ENCODE measurements at regions not wholly inside any gene's neighbourhood (a gene's known extent, or its start where the extent isn't known, plus 50 kb on each side); places are given as distances from the start of the nearest gene placed in this dataset.
"Not testable (repeated sequence)": the region's sequence is repeated elsewhere in the genome, so short reads cannot be mapped to it uniquely, and the experiment has no call there.

DNA sequence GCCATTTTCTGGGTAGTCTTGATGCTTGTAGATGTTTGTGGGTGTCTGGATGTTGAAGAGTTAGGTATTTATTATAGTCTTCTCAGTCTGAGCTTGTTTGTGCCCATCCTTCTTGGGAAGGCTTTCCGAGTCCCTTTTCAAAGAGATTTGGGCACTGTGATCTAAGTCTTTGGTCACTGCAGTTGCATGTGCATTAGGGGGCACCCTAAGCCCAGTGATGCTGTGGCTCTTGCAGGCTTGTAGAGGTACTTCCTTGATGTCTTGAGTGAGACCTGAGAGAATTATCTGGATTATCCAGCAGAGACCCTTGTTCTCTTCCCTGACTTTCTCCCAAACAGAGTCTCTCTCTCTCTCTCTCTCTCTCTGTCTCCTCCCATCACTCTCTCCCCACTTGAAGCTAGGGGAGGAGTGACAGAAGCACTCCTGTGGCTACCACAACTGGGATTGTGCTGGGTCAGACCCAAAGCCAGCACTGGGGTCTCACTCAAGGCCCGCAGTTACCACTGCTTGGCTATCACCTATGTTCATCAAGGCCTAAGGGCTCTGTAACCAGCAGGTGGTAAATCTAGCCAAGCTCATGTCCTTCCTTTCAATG, 68.5 kb downstream of the TMCO5A start:
- peak; percentile 78 to 87 (median 86) for DNase-seq

DNA sequence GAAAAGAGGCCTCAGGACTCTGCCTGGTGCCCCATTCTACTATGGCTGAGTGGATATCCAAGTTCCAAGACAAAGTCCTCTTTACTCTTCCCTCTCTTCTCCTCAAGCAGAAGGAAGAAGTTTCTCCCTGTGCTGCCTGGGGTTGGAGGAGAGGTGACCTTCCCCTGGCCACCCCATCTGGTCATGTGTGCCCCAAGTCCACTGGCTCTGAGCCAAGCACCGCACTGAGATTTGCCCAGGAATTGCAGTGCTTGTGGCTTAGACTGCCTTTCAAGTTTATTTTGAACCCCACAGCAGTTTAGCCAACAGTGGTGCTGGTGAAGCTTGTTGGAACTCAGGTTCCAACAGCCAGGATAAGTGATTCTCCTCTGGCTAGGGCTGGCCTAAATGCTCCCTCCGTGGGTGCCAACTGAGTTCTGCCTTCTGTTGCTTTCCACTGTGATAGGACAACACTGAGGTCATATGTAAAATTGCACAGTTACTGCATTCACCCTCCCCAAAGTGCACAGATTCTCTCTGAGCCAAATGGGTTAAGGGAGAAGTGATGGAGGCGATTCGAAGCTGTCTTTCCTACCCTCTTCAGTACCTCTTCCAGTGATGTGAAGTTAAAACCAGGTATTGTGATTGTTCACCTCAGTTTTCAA, 69.9 kb downstream of the TMCO5A start:
- DNase-seq: peak in 3 of 4 experiments; percentile 32 to 36 (median 36)

DNA sequence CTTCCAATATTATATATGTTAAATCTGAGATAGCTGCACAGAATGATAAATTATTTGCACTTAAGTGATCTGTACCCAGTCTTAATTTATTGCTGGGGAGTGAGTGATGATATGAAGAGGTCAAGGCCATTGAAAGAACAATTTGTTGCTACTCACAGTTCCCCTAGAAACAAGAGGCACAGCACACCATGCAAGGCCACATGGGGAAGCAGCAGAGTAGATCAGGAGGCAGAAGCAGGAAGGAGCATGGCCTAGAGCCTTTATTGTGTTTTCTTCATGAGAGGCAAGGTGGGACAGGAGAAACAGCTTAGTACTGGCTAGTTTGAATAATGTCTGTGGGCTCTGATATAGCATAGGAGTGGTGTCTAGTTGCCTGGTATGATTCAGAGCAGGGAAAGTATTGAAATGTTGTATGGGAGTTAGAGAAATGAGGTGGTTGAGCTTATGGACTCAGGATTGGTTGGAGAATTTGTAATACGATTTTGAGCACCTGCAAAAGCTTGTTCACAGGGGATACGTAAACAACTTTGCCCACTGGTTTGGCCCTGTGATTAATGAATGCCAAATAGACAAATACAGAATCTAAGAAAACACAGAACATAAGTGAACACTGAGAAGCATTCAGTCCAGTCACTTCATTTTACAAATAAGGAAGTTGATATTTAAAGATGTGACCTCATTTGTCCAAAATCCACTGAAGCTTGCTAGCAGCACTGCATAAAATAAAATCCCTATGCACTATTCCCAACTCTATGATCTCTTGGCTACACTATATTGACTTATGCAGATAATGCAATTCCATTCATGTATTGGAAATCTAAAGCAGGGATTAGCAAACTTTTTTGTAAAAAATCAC, 71.7 kb downstream of the TMCO5A start:
- peak; percentile 62 to 83 (median 80) for DNase-seq

DNA sequence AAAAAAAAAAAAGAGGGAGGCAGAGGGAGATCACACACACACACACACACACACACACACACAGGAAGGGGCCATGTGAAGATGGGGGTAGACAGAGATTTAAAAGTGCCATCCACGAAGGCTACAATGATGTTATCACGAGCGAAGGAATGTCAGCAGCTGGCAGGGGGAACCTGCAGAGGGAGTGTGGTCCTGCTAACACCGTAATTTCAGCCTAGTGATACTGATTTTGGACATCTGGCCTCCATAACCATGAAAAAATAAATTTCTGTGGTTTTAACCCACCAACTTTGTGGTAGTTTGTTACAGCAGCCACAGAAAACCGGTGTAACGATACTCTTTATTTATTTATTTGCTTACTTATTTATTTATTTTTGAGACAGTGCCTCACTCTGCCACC, 76.0 kb downstream of the TMCO5A start:
- no peak for DNase-seq

DNA sequence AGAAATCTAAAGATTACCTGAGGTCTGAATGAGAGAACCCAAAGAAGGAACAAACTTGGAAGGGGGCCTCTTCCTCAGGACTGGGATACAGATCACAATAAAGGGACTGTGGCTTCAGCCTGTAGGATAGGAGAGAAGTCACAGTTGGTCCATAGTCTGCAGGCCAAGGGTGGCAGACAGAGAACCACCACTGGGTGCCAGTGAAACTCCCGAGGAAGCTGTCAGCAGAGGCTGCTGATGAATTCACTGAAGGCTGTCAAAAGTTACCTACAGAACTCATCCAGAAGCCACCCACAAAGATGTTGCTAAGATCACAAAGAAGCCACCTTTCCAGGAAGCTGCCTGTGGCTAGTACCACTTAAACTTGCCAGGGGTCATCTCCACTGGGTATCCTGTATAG, 78.5 kb downstream of the TMCO5A start:
- no peak for DNase-seq

DNA sequence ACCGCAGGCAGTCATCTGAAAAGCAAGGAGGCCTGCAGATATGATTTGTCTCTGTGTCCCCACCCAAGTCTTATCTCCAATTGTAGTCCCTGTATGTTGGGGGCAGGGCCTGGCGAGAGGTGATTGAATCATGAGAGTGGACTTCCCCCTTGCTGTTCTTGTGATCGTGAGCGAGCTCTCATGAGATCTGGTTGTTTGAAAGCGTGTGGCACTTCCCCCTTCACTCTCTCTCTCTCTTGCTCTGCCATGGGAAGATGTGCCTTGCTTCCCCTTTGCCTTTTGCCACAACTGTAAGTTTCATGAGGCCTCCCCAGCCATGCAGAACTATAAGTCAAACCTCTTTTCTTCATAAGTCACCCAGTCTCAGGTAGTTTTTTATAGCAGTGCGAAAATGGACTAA, 83.3 kb downstream of the TMCO5A start:
- peak; percentile 70 to 87 (median 82) for DNase-seq

DNA sequence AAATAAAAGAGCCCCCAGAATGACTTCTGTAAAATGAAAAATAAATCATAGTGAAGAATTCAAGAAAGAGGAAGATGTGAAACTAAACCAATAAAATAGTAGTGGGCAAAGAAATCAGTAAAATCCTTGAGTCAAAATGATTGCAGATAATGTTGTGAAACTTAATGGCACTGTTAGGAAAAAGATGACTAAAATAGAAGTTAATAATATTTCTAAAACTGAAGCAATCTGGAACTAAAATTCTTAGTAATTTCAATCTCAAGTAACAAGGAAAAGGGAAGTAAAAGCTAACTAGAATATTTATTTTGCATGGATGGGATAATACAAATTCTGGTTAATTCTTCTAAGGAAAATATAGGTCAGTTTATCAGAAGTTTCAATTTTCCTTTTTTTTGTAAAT, 84.6 kb downstream of the TMCO5A start:
- DNase-seq: peak in 2 of 4 experiments; percentile 68 to 74

DNA sequence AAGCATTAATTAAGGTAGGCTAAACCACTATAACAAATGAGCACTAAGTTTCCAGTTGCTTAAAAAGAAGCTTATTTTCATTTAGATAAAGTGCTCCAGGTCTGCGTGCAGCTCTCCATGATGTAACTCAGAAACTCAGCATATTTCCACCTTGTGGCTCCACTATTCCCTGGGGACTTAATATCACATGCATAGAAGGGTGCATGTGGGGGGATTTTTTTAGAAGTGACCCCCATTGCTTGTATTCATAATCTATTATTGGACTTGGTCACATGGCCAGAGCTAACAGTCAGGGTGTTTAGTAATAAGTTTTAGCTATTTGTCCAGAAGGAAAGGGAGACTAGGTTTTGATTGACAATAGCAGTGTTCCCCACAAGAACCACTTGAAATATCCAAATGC, 86.8 kb downstream of the TMCO5A start:
- no peak for DNase-seq

DNA sequence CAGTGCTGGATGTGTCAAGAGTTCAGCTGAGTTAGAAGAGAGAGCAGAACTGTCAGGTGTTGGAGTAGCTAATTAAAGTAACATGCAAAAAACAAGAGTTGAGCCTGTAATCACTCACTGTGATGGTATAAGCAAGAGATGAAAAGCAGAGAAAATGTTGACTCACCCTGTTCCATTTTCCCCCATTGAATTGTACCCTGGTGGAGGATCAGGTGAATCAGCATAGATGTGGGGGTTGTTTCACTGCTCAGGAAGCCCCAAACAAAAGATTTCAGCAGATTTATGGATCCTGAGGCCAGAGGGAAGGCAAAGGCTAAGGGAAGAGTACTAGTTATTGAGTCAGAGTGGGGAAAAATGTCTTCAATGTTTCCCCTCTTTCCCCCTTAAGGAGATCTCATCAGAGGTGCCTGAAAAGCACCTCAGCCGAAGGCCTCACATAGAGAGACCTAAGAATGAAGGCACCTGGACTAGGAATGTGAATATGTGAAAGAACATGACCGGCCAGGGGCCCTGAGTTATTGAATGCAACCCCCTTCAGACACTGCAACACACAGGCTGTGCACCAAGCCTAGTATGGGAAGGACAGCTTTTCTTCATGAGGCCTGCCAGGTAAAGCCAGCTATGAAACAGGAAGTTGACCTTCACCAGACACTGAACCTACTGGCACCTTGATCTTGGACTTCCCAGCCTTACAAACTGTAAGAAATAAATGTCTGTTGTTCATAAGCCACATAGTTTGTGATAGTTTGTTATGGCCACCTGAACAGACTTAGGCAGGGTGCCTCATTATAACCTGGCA, 90.1 kb downstream of the TMCO5A start:
- DNase-seq: no peak

DNA sequence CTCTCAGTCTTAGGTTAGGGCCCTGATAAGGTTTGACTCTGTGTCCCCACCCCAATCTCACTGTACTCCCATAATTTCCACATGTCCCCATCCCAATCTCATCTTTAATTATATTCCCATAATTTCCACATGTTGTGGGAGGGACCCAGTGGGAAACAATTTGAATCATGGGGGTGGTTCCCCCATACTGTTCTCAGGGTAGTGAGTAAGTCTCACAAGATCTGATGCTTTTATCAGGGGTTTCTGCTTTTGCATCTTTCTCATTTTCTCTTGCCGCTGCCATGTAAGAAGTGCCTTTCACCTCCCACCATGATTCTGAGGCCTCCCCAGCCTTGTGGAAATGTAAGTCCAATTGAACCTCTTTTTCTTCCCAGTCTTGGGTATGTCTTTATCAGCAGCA, 91.2 kb downstream of the TMCO5A start:
- not testable (repeated sequence) for DNase-seq

DNA sequence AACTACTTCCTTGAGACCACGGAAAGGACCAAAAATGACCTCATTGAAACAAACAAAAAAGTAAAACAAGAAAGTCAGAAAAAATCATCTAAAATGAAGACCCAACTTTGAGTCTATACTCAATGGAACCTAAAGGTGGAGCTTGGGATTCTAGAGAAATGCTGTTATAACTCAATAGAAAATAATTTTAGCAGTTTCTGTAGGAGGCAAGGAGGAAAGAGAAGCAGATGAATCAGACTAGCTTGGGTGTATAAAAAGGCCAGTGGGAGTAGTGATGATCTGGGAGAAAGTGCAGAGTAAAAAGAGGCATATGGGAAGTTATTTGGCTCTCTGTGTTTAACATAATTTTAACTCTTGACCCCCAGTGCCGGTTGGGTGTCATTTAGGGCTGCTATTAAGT, 94.4 kb downstream of the TMCO5A start:
- DNase-seq: peak; percentile 40 to 75 (median 56)

DNA sequence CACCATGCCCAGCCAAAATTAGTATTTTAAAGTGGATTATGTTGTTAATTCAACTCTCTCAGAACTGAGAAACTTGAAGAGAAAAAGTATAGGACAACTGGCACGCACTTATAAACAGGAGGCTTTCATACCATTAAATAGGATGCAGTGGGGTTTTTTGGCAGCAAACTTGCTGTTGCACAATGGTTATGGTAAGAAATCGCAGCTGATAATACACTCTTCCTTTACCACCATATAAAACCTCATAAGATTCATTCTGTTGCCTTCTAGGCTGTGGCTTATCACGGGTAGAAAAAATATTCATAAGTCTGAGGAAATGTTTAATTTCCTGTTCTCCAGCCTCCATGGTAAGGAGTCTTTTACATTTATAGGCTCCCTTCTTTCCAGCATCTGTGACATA, 95.3 kb downstream of the TMCO5A start:
- no peak for DNase-seq

DNA sequence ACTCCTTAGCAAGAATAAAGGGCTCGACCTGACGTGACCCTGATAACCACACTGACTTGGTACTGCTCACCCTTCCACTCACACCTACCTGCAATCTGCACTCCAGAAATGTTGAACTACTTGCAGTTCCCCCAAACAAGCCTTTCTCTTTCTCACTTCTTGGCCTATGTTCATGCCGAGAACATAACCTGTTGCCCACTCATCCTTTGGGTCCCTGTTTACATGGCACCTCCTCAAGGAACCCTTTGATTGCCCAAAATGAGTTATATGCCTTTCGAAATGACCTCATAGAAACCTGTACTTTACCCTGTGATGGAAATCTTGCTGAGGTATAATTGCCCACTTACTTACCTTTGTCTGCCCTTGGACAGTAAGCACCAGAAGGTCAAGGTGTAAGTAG, 96.2 kb downstream of the TMCO5A start:
- DNase-seq: no peak

DNA sequence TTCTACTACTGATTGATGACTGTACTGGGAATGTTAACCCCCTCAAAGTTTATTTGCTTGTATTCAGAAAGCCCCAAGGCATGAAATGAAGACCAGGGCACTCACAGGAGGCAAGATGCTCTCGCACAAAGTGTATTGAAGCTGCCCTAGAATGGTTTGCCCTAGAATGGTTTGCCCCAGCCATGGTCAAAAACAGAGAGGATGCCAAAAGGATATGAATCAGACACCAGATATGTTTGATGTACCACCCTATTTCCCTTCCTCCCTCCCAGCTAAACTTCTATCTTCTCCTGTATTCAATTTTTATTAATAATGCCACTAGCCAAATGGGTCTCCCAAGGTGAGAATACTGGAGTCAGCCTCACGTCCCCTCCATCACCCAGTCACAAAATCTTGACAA, 101.3 kb downstream of the TMCO5A start:
- DNase-seq: no peak

DNA sequence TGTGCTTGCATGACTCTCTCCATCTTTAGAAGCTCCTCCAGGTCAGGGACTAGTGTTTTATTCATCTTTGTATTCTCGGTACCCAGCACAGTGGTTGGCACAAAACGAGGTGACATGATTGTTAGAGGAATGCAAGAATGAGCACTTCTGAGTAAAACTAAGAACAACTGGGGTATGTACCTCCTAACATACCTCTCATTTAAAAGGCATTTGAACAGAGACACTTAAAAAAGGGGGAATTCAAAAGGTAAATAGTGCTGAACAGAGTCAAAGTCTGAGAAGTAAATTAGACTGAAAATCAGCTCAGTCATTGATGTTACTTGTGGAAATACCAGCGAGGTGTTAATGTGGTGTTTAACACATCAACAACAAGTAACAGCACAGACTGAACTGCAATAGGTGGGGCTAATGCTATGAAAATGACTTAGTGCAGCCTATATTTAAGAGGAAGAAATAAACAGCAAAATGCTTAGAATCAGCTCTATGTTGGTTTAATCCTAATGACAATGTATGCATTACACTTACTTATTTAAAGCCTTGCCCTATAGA, 102.4 kb downstream of the TMCO5A start:
- DNase-seq: no peak

DNA sequence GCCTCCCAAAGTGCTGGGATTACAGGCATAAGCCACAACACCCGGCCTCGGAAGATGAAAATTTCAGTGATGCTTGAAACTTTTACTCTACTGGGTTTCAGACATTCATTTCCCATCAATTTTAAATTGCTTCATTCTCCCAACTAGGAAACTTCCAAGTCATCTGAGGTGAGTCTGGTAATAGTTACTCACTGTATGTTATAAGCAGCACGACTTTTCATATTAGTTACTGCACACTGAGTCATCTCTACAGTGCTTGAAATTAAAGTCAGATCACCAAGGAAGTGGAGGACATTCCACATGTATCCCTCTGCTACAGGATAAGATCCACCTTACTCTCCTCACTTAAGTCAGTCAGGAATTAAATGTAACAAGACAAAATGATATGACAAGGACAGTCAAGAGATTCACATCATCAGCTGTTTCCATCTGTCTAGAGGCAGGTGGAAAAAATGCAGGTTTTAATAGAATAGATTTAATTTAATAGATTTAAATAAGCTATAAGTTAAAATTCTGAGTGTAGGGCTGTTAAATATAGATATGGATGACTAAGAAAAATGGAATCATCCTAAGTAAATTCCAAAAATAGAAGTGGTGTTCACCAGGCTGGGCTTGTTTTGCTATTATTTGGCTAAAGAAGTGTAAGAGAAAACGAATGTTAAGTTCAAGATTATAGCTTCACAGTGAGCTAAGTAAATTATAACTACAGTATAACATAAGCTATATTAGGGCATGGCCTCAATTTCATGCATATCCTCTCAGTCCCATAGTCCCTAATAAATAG, 104.4 kb downstream of the TMCO5A start:
- DNase-seq: peak in 2 of 4 experiments; percentile 34 to 56

DNA sequence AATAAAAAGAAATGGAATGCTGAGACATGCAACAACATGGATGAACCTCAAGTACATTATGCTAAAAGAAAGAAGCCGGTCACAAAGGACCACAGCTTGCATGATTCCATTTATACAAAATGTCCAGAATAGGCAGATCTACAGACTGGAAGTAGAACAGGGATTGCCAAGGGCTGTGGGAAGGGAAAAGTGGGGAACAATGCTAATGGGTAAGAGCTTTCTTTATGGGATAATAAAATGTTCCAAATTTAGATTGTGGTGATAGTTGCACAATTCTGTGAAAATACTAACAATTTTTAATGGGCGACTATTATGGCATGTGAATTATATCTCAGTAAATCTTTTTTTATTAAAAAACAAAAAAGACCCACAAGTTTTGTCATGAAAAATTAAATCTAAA, 106.2 kb downstream of the TMCO5A start:
- DNase-seq: no peak

DNA sequence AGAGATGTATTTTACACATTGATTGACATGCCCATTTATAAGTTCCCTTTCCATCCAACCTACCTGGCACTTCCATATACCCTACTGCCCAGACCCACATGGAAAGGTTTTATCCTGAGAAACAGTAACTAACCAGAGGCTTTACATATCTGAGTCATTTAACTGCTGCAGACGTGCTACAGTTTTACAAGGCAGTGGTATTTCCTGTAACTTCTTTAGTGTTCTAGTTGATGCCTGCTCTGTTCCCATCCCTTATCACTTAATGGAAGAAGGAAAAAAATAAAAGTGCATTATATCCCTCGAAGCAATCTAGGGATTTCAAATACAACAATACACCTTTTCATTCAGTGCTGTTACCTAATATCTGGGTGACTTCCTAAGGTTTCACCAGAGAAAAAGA, 107.1 kb downstream of the TMCO5A start:
- DNase-seq: no peak

DNA sequence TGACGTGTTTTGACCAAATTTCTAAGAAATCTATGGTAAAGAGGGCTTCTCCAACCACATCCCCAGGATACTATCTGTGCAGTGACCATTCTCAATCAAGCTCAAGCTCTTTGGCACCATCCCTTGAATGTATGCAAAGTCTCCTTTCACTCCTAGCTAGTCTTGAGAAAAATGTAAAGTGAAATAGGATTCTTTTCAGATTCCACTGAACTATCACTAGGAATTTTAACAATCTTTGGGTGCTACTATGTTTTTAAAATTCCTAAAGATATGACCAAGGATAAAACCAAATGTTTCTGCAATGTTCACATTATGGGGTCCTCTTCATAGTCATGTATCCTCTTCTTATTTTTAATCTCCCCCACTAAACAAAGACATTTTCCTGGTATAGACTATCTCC, 107.8 kb downstream of the TMCO5A start:
- no peak for DNase-seq

DNA sequence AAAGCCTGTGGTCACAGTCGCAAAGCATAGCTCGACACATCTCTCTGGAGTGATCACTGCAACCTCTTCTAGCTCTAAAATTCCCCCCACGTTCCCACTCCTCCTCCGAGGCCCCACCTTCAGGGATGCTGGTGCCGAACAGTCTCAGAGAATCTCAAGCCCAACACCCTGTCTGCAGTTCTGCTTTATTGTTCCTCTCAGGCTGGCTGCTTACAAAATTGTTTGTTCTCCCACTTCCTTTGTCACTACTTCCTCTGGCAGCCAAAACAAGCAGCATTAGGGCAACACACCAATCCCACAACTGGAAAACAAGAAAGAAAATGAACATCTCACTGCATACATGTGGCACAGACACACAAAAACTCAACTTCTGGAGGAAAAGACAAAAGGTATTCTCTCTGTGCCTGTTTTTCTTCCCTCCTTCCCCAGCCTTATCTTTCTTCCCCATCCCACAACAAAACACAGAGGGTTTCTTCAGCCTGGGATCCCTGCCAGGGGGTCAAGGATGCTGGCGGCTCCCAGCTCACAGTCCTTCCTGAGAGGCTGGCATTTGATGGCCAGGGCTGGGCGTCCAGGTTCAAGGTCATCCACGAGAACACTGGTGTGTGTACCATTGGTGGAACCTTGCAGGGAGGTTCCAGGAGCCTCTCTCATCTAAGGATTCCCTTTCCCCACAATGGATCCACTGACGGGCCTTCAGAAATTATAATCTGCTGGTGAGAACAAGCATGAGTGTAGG, 108.4 kb downstream of the TMCO5A start:
- peak; percentile 76 to 89 (median 84) for DNase-seq
